Testis (tissue), 2 donors: ENCODE measurements at regions not wholly inside any gene's neighbourhood (a gene's known extent, or its start where the extent isn't known, plus 50 kb on each side); places are given as distances from the start of the nearest gene placed in this dataset.

Source experiments
- CTCF ChIP-seq, 3 experiments: fragments of 450-650 bp in 2 of 3; fragments of 200-600 bp in 1 of 3; sonication (generic) in 1 of 3; IDR thresholded peaks; one replicate each; pipeline ENCODE4 v1.5.1; 2016 to 2019; ENCODE audit warnings: antibody characterized with exemption in 3 of 3, mild to moderate bottlenecking in 2 of 3, moderate library complexity in 1 of 3
- POLR2A ChIP-seq: fragments of 450-650 bp; IDR thresholded peaks from one replicate; pipeline ENCODE4 v1.6.1; 2017; ENCODE audit warnings: antibody characterized with exemption, mild to moderate bottlenecking, moderate library complexity

GRCh38 chrX:134181275-134181660 lies 55.7 kb upstream of the CCDC160 start:
- TF ChIP-seq POLR2A (no peak), CTCF (IDR thresholded peaks at IDR 0.05) (no peak)
